Glutamatergic neuron (in vitro differentiated cells): ENCODE measurements at regions not wholly inside any gene's neighbourhood (a gene's known extent, or its start where the extent isn't known, plus 50 kb on each side); places are given as distances from the start of the nearest gene placed in this dataset.

ENCODE experiments used
- DNase-seq: peaks from one replicate; pipeline ENCODE4 v3.0.0; 2022
- H3K27ac Mint-ChIP-seq: one replicate; pipeline ENCODE4 v1.8.0; 2020; ENCODE audit warnings: mild to moderate bottlenecking, mixed read lengths, inconsistent platforms; ENCODE audit not compliant: unreplicated experiment
- H3K27me3 Mint-ChIP-seq: one replicate; pipeline ENCODE4 v1.8.0; 2020; ENCODE audit warnings: mild to moderate bottlenecking, moderate library complexity, mixed read lengths, inconsistent platforms; ENCODE audit not compliant: unreplicated experiment
- H3K36me3 Mint-ChIP-seq: one replicate; pipeline ENCODE4 v1.8.0; 2020; ENCODE audit warnings: mild to moderate bottlenecking, mixed read lengths, inconsistent platforms; ENCODE audit not compliant: unreplicated experiment
- H3K4me1 Mint-ChIP-seq: one replicate; pipeline ENCODE4 v1.8.0; 2020; ENCODE audit warnings: mild to moderate bottlenecking, low read depth, mixed read lengths, inconsistent platforms; ENCODE audit not compliant: unreplicated experiment
- H3K4me3 Mint-ChIP-seq: one replicate; pipeline ENCODE4 v1.8.0; 2020; ENCODE audit warnings: mild to moderate bottlenecking, mixed read lengths, inconsistent platforms; ENCODE audit not compliant: unreplicated experiment
- H3K9me3 Mint-ChIP-seq: one replicate; pipeline ENCODE4 v1.8.0; 2020; ENCODE audit warnings: mild to moderate bottlenecking, moderate library complexity, mixed read lengths, inconsistent platforms; ENCODE audit not compliant: unreplicated experiment
- CTCF ChIP-seq: fragments of 200-600 bp; sonication (generic); IDR thresholded peaks from one replicate; pipeline ENCODE4 v1.5.0; 2021; ENCODE audit not compliant: partially characterized antibody, unreplicated experiment

GRCh38 chr18:28657961-28658360 lies 481.0 kb upstream of the CDH2 start:
- Mint-ChIP-seq H3K9me3 (no peaks in the 10 kb centered on the region), H3K4me3 (no peak overlapping the region), H3K27me3 (no peaks in the 10 kb centered on the region), H3K4me1 (no peaks in the 10 kb centered on the region), H3K27ac (no peak overlapping the region), H3K36me3 (no peaks in the 10 kb centered on the region)
- no peak for DNase-seq
- TF ChIP-seq CTCF, result no peak

- H3K4me3 Mint-ChIP-seq, result no peak overlapping the region
- H3K9me3 Mint-ChIP-seq, result no peaks in the 10 kb centered on the region
- H3K36me3 Mint-ChIP-seq, result no peaks in the 10 kb centered on the region
- H3K27me3 Mint-ChIP-seq, result peaks cover 2% of the 10 kb centered on the region
- H3K4me1 Mint-ChIP-seq, result no peaks in the 10 kb centered on the region
- DNase-seq, result no peak
- H3K27ac Mint-ChIP-seq, result no peak overlapping the region
- TF ChIP-seq CTCF, result no peak
Measured at GRCh38 chr18:28652654-28653053, 475.7 kb upstream of the CDH2 start.

- Mint-ChIP-seq H3K36me3 (no peaks in the 10 kb centered on the region), H3K9me3 (no peaks in the 10 kb centered on the region), H3K4me3 (no peak overlapping the region), H3K27ac (no peak overlapping the region), H3K27me3 (peaks cover 2% of the 10 kb centered on the region), H3K4me1 (no peaks in the 10 kb centered on the region)
- no peak for DNase-seq
- TF ChIP-seq CTCF, result no peak
Measured at GRCh38 chr18:28651298-28651697, 474.4 kb upstream of the CDH2 start.

- Mint-ChIP-seq H3K36me3 (no peaks in the 10 kb centered on the region), H3K27ac (no peak overlapping the region), H3K27me3 (peaks cover 2% of the 10 kb centered on the region), H3K4me3 (no peak overlapping the region), H3K4me1 (no peaks in the 10 kb centered on the region), H3K9me3 (no peaks in the 10 kb centered on the region)
- no peak for DNase-seq
- no peak for TF ChIP-seq CTCF
Measured at GRCh38 chr18:28650860-28651259, 473.9 kb upstream of the CDH2 start.

GRCh38 chr18:28647961-28648360 lies 471.0 kb upstream of the CDH2 start:
- Mint-ChIP-seq H3K4me1 (no peaks in the 10 kb centered on the region), H3K36me3 (no peaks in the 10 kb centered on the region), H3K27ac (no peak overlapping the region), H3K27me3 (peaks cover 2% of the 10 kb centered on the region), H3K4me3 (no peak overlapping the region), H3K9me3 (no peaks in the 10 kb centered on the region)
- TF ChIP-seq CTCF, result no peak
- DNase-seq, result no peak
